K562 (cell line): ENCODE measurements at regions not wholly inside any gene's neighbourhood (a gene's known extent, or its start where the extent isn't known, plus 50 kb on each side); places are given as distances from the start of the nearest gene placed in this dataset.

Source experiments
- NONO ChIP-seq, 2 experiments: fragments of 200-400 bp in 1 of 2; fragments of 450-650 bp in 1 of 2; formaldehyde crosslinking in 1 of 2; IDR thresholded peaks; 2 replicates each; pipeline ENCODE4 v1.6.1; 2017; ENCODE audit warnings: low read depth in 2 of 2, mild to moderate bottlenecking in 2 of 2, moderate library complexity in 2 of 2, low read length in 1 of 2
- POLR2A ChIP-seq: fragments of 450-650 bp; conservative IDR thresholded peaks from 2 replicates; pipeline ENCODE4 v1.6.1; 2016
- POLR2AphosphoS5 ChIP-seq: IDR thresholded peaks from 2 replicates; pipeline ENCODE4 v1.6.1; 2011; ENCODE audit warnings: mild to moderate bottlenecking, low read depth, low read length, moderate library complexity; ENCODE audit not compliant: control insufficient read depth, insufficient read depth
- POLR2G ChIP-seq: fragments of 200-400 bp; formaldehyde crosslinking; IDR thresholded peaks from 2 replicates; pipeline ENCODE4 v1.6.1; 2017; ENCODE audit warnings: low read depth, mild to moderate bottlenecking, antibody characterized with exemption, low read length, moderate library complexity
- TAF9B ChIP-seq: fragments of 450-650 bp; IDR thresholded peaks from 2 replicates; pipeline ENCODE4 v1.6.1; 2018; ENCODE audit warnings: mild to moderate bottlenecking; ENCODE audit not compliant: partially characterized antibody
- TCFL5 ChIP-seq: fragments of 250-450 bp; sonication (Bioruptor Pico); conservative IDR thresholded peaks from 2 replicates; pipeline ENCODE4 v1.6.1; 2021; ENCODE audit warnings: mild to moderate bottlenecking, moderate library complexity, matching md5 sums
- TF ChIP-seq, protein P1 (sequence below): fragments of 200-800 bp; sonication (Bioruptor generic); IDR thresholded peaks from 2 replicates; pipeline ENCODE4 v1.6.1; 2017; ENCODE audit warnings: missing genetic modification characterization, missing compliant biosample characterization
- TF ChIP-seq, protein P2 (sequence below), 2 experiments: fragments of 450-650 bp; IDR thresholded peaks; 2 replicates each; pipeline ENCODE4 v1.6.1; 2016

DNA sequence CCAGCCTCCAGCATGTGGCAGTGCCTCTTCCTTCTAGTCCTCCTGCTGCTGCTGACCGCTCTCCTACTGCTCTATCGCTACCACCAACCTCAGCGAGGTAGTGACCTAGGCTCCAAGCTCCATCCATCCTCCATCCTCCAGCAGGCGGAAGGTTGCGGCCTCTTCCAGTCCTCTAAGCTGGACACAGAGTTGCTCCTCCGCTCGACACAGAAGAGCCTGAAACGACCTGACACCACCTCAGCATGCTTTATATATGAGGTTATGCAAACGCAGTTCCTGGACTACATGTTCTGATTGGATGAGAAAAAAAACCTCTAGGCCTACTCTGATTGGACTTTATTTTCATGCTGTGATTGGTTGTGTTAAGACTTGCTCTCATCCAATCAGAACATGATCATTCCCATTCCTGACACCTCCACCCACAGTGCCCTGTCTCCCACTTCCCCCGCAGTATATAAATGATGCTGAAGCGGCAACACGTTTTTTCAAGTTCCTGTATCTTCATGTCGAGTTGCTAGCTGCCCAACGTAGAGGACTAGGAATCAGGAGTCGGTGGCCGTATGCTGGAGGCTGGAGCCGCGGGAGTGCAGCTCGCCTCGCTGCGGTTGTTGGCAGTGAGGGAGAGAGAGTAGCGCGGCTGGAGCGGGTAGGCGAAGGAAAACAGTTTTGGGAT lies 398.1 kb downstream of the KCNJ18 start (continued):
- TF ChIP-seq, protein P1, sequence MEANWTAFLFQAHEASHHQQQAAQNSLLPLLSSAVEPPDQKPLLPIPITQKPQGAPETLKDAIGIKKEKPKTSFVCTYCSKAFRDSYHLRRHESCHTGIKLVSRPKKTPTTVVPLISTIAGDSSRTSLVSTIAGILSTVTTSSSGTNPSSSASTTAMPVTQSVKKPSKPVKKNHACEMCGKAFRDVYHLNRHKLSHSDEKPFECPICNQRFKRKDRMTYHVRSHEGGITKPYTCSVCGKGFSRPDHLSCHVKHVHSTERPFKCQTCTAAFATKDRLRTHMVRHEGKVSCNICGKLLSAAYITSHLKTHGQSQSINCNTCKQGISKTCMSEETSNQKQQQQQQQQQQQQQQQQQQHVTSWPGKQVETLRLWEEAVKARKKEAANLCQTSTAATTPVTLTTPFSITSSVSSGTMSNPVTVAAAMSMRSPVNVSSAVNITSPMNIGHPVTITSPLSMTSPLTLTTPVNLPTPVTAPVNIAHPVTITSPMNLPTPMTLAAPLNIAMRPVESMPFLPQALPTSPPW, result peak; percentile 48; the same call in 1 of the 2 replicates
- peak; percentile 98 for TF ChIP-seq POLR2AphosphoS5
- peak in 1 of 2 experiments; percentile 69; a peak in 1 of 4 replicates for TF ChIP-seq NONO (IDR thresholded peaks at IDR 0.05; ENCODE audit: low read depth in 2 of 2, low read length in 1 of 2)
- peak; percentile 64 for TF ChIP-seq POLR2G
- TF ChIP-seq TAF9B, result peak; percentile 48
- peak; percentile 99 for TF ChIP-seq POLR2A
- TF ChIP-seq TCFL5 (CRISPR knock-in tag), result no peak
- TF ChIP-seq, protein P2, sequence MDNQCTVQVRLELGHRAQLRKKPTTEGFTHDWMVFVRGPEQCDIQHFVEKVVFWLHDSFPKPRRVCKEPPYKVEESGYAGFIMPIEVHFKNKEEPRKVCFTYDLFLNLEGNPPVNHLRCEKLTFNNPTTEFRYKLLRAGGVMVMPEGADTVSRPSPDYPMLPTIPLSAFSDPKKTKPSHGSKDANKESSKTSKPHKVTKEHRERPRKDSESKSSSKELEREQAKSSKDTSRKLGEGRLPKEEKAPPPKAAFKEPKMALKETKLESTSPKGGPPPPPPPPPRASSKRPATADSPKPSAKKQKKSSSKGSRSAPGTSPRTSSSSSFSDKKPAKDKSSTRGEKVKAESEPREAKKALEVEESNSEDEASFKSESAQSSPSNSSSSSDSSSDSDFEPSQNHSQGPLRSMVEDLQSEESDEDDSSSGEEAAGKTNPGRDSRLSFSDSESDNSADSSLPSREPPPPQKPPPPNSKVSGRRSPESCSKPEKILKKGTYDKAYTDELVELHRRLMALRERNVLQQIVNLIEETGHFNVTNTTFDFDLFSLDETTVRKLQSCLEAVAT (IDR thresholded peaks at IDR 0.05), result peak in 1 of 2 experiments; percentile 12; a peak in 2 of 4 replicates
- TF ChIP-seq, all 486 proteins: peak for 59
